SK-N-SH treated with all-trans-retinoic acid at 6 μM for 48 hours (cell line): ENCODE measurements at regions not wholly inside any gene's neighbourhood (a gene's known extent, or its start where the extent isn't known, plus 50 kb on each side); places are given as distances from the start of the nearest gene placed in this dataset.

Source experiments
- ATAC-seq: fragments of 200-7000 bp; cut with Tn5 transposase; 3 replicates; pipeline ENCODE4 v1.9.1; 2020; ENCODE audit warnings: mild to moderate bottlenecking, moderate library complexity
- ARNTL ChIP-seq: fragments of 450-650 bp; formaldehyde crosslinking; IDR thresholded peaks from 2 replicates; pipeline ENCODE4 v1.5.0; 2020; ENCODE audit warnings: low read depth, mild to moderate bottlenecking, moderate library complexity, borderline replicate concordance
- CSDC2 ChIP-seq: fragments of 250-450 bp; sonication (Bioruptor Pico); IDR thresholded peaks from 2 replicates; pipeline ENCODE4 v1.5.0; 2020; ENCODE audit warnings: mild to moderate bottlenecking, moderate library complexity
- ESRRG ChIP-seq: fragments of 250-450 bp; sonication (Bioruptor Pico); IDR thresholded peaks from 2 replicates; pipeline ENCODE4 v1.6.1; 2021; ENCODE audit warnings: mild to moderate bottlenecking
- ISL1 ChIP-seq: fragments of 250-450 bp; sonication (Bioruptor Pico); IDR thresholded peaks from 2 replicates; pipeline ENCODE4 v2.1.2; 2022; ENCODE audit warnings: mild to moderate bottlenecking, moderate library complexity
- OSR1 ChIP-seq: fragments of 250-450 bp; sonication (Bioruptor Pico); IDR thresholded peaks from 2 replicates; pipeline ENCODE4 v1.8.0; 2022; ENCODE audit warnings: moderate library complexity, mild to moderate bottlenecking, inconsistent platforms
- RARB ChIP-seq: fragments of 250-450 bp; sonication (Bioruptor Pico); IDR thresholded peaks from 2 replicates; pipeline ENCODE4 v1.8.0; 2021; ENCODE audit warnings: mild to moderate bottlenecking, moderate library complexity
- SNAI2 ChIP-seq: fragments of 250-450 bp; sonication (Bioruptor Pico); IDR thresholded peaks from 2 replicates; pipeline ENCODE4 v1.5.0; 2020; ENCODE audit warnings: mild to moderate bottlenecking, moderate library complexity
- TCF4 ChIP-seq: fragments of 250-450 bp; sonication (Bioruptor Pico); IDR thresholded peaks from 2 replicates; pipeline ENCODE4 v1.8.0; 2021; ENCODE audit warnings: mild to moderate bottlenecking, moderate library complexity, borderline replicate concordance
- TOX ChIP-seq: fragments of 250-450 bp; sonication (Bioruptor Pico); IDR thresholded peaks from 2 replicates; pipeline ENCODE4 v1.8.0; 2021; ENCODE audit warnings: mild to moderate bottlenecking, moderate library complexity, borderline replicate concordance
- ZC3H10 ChIP-seq: fragments of 250-450 bp; sonication (Bioruptor Pico); IDR thresholded peaks from 2 replicates; pipeline ENCODE4 v1.5.1; 2021; ENCODE audit warnings: mild to moderate bottlenecking, moderate library complexity
- ZFP3 ChIP-seq: fragments of 250-450 bp; sonication (Bioruptor Pico); IDR thresholded peaks from 2 replicates; pipeline ENCODE4 v1.5.0; 2020; ENCODE audit warnings: mild to moderate bottlenecking, moderate library complexity
- ZFP30 ChIP-seq: fragments of 450-650 bp; formaldehyde crosslinking; IDR thresholded peaks from 2 replicates; pipeline ENCODE4 v1.5.0; 2022; ENCODE audit warnings: mild to moderate bottlenecking, moderate library complexity
- ZNF565 ChIP-seq: fragments of 450-650 bp; formaldehyde crosslinking; conservative IDR thresholded peaks from 2 replicates; pipeline ENCODE4 v1.5.0; 2020; ENCODE audit warnings: low read depth, mild to moderate bottlenecking, moderate library complexity
- ZNF70 ChIP-seq: fragments of 450-650 bp; formaldehyde crosslinking; IDR thresholded peaks from 2 replicates; pipeline ENCODE4 v1.5.0; 2020; ENCODE audit warnings: mild to moderate bottlenecking, moderate library complexity
- ZNF8 ChIP-seq: fragments of 450-650 bp; formaldehyde crosslinking; IDR thresholded peaks from 2 replicates; pipeline ENCODE4 v1.5.0; 2020; ENCODE audit warnings: mild to moderate bottlenecking, moderate library complexity
- TF ChIP-seq, protein P1 (sequence below): fragments of 250-450 bp; sonication (Bioruptor Pico); IDR thresholded peaks from 2 replicates; pipeline ENCODE4 v1.8.0; 2021; ENCODE audit warnings: low read depth, mild to moderate bottlenecking, moderate library complexity, borderline replicate concordance
- TF ChIP-seq, protein P2 (sequence below): fragments of 250-450 bp; sonication (Bioruptor Pico); IDR thresholded peaks from 2 replicates; pipeline ENCODE4 v1.8.0; 2020; ENCODE audit warnings: mild to moderate bottlenecking, moderate library complexity, borderline replicate concordance
- TF ChIP-seq, protein P3 (sequence below): fragments of 250-450 bp; sonication (Bioruptor Pico); IDR thresholded peaks from 2 replicates; pipeline ENCODE4 v1.5.0; 2020; ENCODE audit warnings: mild to moderate bottlenecking, moderate library complexity
- TF ChIP-seq, protein P4 (sequence below): fragments of 250-450 bp; sonication (Bioruptor Pico); IDR thresholded peaks from 2 replicates; pipeline ENCODE4 v1.5.1; 2021; ENCODE audit warnings: mild to moderate bottlenecking, moderate library complexity

DNA sequence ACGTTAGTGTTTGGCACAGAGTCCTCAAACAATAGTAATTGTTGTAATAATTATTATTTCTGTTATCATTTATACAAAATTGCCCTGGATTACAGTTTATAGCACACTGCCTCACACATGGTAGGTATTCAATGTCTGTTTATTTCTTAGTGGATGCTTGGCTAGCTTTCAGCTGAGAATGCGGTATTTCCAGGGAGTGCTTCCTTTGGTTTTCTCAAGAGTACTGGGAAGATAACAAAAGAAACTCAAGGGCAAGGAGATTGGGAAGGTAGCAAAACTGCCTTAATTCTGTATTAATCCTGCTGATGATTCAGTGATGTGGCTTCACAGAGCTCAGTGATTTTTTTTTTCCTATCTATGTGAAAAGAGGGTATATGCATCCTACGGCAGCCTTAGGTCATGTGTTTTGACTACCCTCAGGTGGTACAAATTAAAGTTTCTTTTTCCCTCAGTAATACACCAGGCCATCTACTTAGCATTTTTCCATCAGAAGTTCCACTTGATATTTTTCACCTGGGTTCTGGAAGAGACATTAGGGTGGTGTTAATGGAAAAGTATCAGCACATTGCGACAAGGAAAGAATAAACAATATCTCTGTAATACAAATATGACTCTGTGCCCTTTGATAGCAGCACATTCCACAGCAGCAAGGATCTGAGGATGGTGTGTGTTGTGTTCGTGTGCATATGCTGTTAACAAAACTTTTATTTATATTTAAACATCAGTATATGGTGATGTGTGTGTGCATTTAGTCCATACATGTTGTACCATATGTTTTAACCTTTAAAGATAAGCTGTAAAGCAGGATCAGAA is 124.3 kb upstream of the RASGEF1B start:
- TF ChIP-seq ZNF70 (CRISPR knock-in tag) (no peak), ZNF565 (CRISPR knock-in tag) (no peak), TOX (CRISPR knock-in tag) (no peak), ZC3H10 (CRISPR knock-in tag) (no peak), RARB (CRISPR knock-in tag) (no peak), CSDC2 (CRISPR knock-in tag) (no peak), SNAI2 (CRISPR knock-in tag) (no peak), ZFP3 (CRISPR knock-in tag) (no peak), ARNTL (CRISPR knock-in tag) (no peak), ESRRG (CRISPR knock-in tag) (no peak), OSR1 (CRISPR knock-in tag) (no peak), ISL1 (CRISPR knock-in tag) (no peak), ZNF8 (CRISPR knock-in tag) (no peak), ZFP30 (no peak)
- TF ChIP-seq, protein P1, sequence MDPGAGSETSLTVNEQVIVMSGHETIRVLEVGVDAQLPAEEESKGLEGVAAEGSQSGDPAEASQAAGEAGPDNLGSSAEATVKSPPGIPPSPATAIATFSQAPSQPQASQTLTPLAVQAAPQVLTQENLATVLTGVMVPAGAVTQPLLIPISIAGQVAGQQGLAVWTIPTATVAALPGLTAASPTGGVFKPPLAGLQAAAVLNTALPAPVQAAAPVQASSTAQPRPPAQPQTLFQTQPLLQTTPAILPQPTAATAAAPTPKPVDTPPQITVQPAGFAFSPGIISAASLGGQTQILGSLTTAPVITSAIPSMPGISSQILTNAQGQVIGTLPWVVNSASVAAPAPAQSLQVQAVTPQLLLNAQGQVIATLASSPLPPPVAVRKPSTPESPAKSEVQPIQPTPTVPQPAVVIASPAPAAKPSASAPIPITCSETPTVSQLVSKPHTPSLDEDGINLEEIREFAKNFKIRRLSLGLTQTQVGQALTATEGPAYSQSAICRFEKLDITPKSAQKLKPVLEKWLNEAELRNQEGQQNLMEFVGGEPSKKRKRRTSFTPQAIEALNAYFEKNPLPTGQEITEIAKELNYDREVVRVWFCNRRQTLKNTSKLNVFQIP (CRISPR knock-in tag), result no peak
- TF ChIP-seq, protein P2, sequence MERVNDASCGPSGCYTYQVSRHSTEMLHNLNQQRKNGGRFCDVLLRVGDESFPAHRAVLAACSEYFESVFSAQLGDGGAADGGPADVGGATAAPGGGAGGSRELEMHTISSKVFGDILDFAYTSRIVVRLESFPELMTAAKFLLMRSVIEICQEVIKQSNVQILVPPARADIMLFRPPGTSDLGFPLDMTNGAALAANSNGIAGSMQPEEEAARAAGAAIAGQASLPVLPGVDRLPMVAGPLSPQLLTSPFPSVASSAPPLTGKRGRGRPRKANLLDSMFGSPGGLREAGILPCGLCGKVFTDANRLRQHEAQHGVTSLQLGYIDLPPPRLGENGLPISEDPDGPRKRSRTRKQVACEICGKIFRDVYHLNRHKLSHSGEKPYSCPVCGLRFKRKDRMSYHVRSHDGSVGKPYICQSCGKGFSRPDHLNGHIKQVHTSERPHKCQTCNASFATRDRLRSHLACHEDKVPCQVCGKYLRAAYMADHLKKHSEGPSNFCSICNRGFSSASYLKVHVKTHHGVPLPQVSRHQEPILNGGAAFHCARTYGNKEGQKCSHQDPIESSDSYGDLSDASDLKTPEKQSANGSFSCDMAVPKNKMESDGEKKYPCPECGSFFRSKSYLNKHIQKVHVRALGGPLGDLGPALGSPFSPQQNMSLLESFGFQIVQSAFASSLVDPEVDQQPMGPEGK (CRISPR knock-in tag), result no peak
- TF ChIP-seq, protein P3, sequence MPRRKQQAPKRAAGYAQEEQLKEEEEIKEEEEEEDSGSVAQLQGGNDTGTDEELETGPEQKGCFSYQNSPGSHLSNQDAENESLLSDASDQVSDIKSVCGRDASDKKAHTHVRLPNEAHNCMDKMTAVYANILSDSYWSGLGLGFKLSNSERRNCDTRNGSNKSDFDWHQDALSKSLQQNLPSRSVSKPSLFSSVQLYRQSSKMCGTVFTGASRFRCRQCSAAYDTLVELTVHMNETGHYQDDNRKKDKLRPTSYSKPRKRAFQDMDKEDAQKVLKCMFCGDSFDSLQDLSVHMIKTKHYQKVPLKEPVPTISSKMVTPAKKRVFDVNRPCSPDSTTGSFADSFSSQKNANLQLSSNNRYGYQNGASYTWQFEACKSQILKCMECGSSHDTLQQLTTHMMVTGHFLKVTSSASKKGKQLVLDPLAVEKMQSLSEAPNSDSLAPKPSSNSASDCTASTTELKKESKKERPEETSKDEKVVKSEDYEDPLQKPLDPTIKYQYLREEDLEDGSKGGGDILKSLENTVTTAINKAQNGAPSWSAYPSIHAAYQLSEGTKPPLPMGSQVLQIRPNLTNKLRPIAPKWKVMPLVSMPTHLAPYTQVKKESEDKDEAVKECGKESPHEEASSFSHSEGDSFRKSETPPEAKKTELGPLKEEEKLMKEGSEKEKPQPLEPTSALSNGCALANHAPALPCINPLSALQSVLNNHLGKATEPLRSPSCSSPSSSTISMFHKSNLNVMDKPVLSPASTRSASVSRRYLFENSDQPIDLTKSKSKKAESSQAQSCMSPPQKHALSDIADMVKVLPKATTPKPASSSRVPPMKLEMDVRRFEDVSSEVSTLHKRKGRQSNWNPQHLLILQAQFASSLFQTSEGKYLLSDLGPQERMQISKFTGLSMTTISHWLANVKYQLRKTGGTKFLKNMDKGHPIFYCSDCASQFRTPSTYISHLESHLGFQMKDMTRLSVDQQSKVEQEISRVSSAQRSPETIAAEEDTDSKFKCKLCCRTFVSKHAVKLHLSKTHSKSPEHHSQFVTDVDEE, result no peak
- TF ChIP-seq, protein P4, sequence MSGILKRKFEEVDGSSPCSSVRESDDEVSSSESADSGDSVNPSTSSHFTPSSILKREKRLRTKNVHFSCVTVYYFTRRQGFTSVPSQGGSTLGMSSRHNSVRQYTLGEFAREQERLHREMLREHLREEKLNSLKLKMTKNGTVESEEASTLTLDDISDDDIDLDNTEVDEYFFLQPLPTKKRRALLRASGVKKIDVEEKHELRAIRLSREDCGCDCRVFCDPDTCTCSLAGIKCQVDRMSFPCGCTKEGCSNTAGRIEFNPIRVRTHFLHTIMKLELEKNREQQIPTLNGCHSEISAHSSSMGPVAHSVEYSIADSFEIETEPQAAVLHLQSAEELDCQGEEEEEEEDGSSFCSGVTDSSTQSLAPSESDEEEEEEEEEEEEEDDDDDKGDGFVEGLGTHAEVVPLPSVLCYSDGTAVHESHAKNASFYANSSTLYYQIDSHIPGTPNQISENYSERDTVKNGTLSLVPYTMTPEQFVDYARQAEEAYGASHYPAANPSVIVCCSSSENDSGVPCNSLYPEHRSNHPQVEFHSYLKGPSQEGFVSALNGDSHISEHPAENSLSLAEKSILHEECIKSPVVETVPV (CRISPR knock-in tag), result no peak
- no peak for ATAC-seq

DNA sequence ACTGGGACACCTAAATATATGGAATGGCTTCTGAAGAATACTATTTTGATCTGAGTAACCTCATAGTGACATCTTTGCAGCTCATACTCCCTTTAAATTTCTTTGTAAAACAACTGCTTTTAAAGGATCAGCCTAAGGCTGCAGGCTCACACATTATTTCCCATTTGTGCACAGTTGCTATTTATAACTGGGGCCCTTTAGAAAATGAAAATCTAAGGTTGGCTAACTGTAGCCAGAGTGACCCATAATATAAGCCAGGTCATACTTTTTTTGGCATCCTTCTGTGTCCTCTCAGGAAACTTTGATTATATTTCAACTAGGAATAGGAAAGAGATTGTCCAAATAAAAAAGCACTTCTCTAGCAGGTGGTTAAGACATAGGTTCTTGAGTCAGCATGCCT is 123.6 kb upstream of the RASGEF1B start:
- no peak for ATAC-seq

More for the DNA sequence above, 123.6 kb upstream of the RASGEF1B start:
- TF ChIP-seq ARNTL (CRISPR knock-in tag) (no peak), ESRRG (CRISPR knock-in tag) (no peak), ZFP3 (CRISPR knock-in tag) (no peak), SNAI2 (CRISPR knock-in tag) (no peak), ZC3H10 (CRISPR knock-in tag) (no peak), TCF4 (CRISPR knock-in tag) (no peak), TOX (CRISPR knock-in tag) (no peak)
- TF ChIP-seq, protein P2 (CRISPR knock-in tag), result no peak
